GM19452 (cell line): ENCODE measurements at regions not wholly inside any gene's neighbourhood (a gene's known extent, or its start where the extent isn't known, plus 50 kb on each side); places are given as distances from the start of the nearest gene placed in this dataset.
"Not testable (repeated sequence)": the region's sequence is repeated elsewhere in the genome, so short reads cannot be mapped to it uniquely, and the experiment has no call there.

ENCODE experiments used
- ATAC-seq: cut with Tn5 transposase; IDR thresholded peaks from one replicate; pipeline ENCODE4 v1.9.1; 2021; ENCODE audit not compliant: unreplicated experiment

DNA sequence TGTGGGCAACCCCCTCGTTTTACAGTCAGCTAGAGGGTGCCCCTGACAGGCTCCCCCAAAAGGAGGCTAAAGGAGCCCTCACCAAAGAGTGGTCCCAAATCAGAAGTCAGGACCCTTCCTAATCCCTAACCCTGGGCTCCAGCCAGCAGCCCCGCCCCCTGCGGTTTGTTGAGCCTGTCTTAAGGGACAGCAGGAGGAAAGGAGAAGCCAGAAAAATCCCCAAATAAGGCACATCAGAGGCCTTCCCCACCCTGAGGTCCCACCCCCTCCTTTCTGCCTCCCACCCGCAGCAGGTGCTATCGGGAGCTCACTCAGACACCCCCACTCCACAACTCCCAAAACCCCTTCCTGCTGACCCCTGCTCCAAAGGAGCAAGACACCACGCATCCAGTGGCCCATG lies 127.2 kb downstream of the TNFRSF13B start:
- not testable (repeated sequence) for ATAC-seq

DNA sequence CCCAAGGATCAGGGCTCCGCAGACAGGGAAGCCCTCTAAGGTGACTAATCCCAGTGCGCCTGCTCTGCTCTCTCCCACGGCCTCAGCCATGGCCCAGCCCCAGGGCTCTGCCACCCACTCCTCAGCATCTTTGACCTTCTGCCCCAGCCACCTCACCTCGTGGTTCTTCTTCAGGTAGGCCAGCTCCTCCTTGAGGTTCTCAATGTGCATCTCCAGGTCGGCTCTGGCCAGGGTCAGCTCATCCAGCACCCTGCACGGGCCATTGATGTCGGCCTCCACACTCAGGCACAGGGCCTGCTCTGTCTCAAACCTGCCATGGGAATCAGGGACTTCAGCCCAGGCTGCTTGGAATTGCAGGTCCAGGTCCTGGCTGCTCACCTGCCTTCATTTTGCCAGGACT lies 128.4 kb downstream of the TNFRSF13B start:
- ATAC-seq = not testable (repeated sequence)

DNA sequence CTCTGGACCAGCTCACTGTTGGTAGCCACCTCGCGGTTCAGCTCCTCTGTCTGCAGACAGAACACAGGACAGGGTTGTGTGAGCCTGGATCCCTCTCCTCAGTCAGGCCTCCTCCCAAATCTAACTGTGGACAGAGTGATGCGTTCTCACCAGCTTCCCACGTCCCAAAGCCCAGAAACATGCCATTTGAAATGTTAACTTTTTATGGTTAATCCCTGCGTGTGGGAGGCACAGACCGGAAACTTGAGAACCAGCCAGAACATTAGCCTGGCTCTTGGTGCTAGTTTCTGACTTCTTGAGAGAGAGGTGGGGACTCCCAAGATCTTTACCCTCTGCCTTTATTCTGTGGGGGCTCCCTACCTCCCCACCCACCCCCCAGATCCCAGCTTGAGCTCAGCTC lies 129.6 kb downstream of the TNFRSF13B start:
- ATAC-seq = not testable (repeated sequence)

DNA sequence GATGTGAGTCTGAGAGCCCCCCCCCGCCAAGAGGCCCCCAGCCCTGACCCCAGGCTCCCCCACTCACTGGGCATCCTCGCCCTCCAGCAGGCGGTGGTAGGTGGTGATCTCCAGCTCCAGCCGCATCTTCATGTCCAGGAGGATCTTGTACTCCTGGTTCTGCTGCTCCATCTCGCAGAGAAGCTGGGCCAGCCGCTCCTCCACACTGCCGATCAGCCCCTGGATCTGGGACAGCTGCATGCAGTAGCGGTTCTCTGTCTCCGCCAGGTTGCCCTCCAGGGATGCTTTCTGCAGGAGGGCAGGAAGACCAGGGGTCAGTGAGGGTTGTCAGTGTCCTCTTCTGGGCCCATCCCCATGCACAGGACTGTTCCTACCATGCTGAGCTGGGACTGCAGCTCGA lies 130.0 kb downstream of the TNFRSF13B start:
- ATAC-seq = not testable (repeated sequence)

DNA sequence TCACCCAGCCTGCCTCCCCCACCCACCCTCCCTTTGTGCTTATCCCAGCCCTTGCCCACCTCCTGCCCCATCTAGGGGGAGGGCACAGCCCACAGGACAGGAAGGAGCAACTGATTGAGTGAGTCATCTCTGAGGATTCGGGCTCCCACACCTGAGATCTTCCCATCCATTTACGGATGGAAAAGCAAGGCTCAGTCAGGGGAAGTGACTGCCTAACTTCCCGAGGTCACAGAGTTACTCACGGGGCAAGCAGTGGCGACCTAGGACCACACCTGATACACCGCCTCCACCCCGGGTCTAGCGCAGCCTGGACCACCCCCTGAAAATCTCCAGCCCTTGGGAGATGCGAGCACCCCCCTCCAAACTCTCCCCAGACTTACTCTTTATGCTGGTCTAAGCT lies 131.7 kb downstream of the TNFRSF13B start:
- not testable (repeated sequence) for ATAC-seq

DNA sequence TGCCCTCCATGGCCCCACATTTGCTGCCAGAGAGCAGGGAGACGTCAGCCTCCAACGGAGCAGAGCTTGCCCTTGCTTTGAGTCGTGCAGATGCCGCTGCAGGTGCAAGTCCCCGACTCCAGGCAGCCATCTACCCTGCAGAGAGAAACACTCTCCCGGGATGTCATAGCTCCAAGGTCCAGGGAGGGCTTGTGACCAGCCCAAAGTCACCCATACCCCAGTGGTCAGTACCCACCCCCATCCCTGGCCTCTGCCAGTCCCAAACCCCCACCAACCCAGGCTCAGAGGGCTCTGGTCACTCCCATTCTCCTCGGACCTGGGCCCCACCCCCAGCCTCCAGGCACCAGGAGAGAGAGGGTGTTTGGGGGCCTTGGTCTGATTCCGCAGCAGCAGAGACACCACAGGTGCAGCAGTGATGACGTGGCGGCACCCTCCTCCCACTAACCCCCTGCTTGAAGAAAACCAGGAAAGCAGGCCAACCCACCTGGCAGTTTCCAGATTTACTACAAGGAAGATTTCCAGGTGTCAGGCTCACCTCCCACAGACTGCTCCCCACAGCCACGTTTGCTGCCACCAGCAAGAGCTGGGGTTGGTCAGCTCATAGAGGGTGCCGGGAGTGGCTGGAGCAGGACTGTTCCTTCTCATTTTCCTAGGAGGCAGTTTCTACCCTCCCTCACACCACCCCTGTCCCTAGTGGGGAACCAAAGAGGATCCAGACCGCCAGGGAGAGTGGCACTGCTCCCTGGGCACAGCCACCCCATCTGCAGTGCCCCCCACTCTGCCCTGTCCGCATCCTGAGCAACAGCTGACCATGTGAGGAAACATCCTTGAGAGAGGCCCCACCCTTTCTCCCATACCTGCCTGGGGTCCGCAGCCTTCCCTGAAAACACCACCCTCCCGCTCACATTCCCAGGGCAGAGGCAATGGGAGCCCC lies 132.4 kb downstream of the TNFRSF13B start:
- ATAC-seq = not testable (repeated sequence)

DNA sequence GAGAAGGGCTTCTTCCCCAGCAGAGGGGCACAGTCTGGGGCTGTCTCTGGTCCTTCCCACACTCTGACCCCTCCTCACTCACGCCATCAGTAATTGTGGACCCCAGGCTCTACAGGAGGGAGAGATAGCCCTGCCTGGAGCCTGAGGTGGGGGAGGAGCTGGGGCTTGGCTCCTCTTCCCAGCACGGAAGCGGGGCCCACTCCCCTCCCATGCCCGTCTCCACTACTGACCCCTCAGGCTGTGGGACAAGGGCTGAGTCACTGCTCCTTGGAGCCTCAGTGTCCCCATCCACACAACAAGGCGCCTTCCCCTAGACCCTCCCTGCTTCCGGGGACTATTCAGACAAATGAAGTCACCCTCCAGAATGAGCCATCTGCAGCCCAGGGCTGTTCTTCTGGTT lies 133.1 kb downstream of the TNFRSF13B start:
- not testable (repeated sequence) for ATAC-seq

DNA sequence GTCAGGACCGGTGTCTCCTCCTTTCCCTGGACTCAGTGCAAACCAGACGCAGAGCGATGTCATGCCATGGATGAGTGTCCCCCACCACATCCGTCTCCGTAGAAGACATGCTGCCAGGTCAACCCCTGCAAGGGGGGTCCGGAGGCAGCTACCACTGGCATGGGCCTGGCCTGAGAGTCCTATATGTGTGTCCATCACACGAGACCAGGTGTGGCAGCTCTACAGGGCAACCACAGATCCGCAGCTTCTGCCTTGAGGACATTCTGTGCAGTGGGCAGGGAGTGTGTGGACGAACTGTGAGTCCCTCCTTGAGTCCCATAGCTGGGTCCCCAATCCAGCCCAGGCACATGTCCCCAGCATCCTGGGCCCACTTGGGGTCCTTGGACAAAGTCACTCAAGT lies 133.6 kb downstream of the TNFRSF13B start:
- not testable (repeated sequence) for ATAC-seq

DNA sequence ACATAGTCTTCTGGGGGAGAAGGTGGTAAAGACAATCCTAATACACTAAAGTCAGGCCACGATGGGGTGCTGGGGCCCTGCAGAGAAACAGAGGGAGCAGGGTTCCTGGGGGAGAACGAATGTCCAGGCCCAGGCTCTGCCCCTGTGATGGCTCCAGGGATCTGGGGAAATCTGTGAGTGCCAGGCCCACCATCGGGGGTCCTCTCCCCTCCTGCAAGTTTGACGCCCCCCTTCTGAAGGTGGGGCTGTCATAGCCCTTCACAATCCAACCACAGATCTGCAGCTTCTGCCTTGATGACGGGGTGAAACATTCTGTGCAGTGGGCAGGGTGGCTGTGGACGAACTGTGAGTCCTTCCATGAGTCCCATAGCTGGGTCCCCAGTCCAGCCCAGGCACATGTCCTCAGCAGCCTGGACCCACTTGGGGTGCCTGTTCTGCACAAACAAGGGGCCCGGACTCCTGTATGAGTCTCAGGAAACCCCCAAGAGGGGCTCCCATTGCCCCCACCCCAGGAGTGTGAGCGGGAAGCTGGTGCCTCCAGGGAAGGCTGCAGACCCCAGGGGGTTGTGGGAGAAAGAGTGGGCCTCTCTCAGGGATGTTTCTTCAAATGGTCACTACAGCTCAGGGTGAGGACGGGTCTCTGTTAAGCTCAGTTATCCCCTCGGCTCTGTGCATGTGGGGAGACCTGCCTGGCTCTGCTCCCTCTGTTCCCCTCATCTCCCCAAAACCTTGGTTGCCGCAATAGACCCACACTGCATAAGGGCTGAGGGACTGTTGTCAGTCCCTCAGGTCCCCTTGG lies 134.3 kb downstream of the TNFRSF13B start:
- ATAC-seq = not testable (repeated sequence)

DNA sequence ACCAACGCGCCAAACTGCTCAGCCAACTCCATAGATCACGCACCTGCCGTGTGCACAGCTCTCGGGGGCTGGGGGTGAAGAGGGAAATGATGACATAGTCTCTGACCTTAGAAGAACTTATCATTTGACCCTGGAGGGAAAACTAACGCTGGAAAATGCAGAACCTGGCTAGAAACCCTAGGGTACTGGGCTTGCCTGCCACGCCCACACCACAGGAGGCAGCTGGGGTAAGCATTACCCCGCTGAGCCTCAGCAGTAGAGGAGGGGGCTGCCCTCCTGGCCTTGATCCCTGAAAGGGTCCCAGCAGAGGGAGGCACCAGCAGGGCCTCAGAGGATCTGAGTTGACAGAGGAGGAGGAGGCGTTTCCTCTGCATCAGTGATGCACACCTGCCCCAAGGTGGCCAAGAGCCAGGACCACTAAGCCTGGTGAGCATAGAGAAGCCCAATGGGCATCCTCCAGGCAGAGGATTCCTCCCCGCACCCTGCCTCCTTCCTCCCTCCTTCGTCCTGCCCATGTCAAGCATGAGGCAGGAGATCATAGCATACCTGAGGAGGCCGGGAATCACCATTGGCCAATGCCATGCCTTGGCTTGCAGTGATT lies 135.5 kb downstream of the TNFRSF13B start:
- ATAC-seq = not testable (repeated sequence)

DNA sequence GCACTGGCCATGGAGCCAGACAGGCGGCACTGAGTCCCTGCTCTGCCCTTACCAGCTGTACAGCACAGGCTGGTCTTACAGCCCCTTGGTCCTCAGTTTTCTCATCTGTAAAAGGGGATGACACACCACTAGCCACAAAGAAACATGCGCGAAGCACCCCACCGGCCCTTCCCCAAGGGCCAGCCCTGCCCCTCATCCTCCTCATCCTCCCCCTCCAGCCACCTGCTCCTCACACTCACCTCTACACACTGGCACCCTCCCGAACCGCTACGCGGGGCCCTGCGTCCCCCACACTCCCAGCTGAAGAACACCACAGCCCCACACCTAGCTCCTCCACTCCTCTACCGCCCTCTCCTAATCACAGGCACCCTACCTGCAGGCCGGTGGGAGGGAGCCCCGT lies 138.4 kb downstream of the TNFRSF13B start:
- ATAC-seq = not testable (repeated sequence)

DNA sequence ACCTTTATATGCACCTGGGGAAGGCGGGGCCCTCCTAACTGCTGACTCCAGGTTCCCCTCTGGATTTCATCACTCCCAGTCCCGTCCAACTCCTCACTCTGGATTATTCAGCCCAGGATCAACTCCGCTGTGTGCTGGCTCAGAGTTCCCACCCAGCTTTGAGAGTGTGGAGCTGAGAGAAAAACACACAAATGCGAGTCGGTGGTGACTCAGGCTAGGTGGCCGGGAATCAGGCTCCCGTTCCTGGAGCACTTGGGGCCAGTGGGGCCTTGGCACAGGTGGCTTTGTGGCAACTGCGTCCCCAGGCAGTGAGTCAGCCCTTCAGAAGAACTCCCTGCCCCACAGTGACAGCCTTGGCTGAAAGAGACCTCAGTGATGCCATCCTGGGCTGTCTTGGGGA lies 139.1 kb downstream of the TNFRSF13B start:
- not testable (repeated sequence) for ATAC-seq

DNA sequence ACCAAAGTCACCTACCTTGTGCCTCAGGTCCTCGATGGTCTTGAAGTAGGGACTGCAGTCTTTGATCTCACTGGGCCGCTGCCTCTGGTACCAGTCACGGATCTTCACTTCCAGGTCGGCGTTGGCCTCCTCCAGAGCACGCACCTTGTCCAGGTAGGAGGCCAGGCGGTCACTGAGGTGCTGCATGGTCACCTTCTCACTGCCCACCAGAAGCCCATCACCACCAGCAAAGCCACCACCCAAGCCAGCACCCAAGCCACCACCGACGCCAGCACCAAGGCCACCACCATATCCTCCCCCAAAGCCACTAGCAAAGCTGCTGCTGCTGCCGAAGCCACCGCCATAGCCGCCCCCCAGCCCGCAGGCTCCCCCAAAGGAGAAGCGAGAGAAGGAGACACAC lies 139.7 kb downstream of the TNFRSF13B start:
- not testable (repeated sequence) for ATAC-seq

DNA sequence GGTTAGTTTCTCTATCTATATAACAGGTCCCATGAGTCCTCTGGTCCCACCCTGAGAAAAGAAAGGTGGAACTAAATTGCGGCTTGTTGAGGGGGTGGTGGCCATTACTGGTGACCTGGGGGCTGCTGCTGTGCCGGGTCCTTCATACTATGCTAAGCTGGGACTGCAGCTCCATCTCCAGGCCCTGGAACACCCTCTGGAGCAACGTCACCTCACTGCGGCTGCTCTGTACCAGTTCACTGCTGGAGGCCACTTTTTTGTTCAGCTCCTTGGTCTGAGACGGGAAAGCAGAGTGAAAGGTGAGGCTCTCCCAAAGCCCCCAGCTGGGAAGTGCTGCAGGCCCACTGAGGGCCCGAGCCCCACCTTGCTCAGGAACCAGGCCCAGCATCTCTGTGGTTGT lies 140.7 kb downstream of the CCDC144A start:
- not testable (repeated sequence) for ATAC-seq

DNA sequence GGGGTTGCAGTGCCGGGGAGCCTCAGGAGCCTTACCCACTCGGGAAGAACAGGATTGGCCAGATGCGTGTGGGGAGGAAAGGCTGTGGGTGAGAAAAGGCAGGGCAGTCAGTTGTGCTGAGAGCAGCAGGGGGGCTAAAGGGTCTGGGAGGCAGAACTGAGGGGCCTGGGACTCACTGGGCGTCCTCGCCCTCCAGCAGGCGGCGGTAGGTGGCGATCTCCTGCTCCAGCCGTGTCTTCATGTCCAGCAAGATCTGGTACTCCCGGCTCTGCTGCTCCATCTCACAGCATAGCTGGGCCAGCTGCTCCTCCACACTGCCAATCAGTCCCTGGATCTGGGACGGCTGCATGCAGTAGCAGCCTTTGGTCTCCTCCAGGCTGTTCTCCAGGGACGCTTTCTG lies 140.2 kb downstream of the CCDC144A start:
- ATAC-seq = not testable (repeated sequence)
